SK-N-SH treated with all-trans-retinoic acid at 6 μM for 48 hours (cell line): ENCODE measurements at regions not wholly inside any gene's neighbourhood (a gene's known extent, or its start where the extent isn't known, plus 50 kb on each side); places are given as distances from the start of the nearest gene placed in this dataset.

Experiments
- ATAC-seq: fragments of 200-7000 bp; cut with Tn5 transposase; 3 replicates; pipeline ENCODE4 v1.9.1; 2020; ENCODE audit warnings: mild to moderate bottlenecking, moderate library complexity
- ARNTL ChIP-seq: fragments of 450-650 bp; formaldehyde crosslinking; IDR thresholded peaks from 2 replicates; pipeline ENCODE4 v1.5.0; 2020; ENCODE audit warnings: low read depth, mild to moderate bottlenecking, moderate library complexity, borderline replicate concordance
- BACH2 ChIP-seq: fragments of 250-450 bp; sonication (Bioruptor Pico); IDR thresholded peaks from 2 replicates; pipeline ENCODE4 v1.9.0; 2021; ENCODE audit warnings: mild to moderate bottlenecking, borderline replicate concordance
- CSDC2 ChIP-seq: fragments of 250-450 bp; sonication (Bioruptor Pico); IDR thresholded peaks from 2 replicates; pipeline ENCODE4 v1.5.0; 2020; ENCODE audit warnings: mild to moderate bottlenecking, moderate library complexity
- ESRRG ChIP-seq: fragments of 250-450 bp; sonication (Bioruptor Pico); IDR thresholded peaks from 2 replicates; pipeline ENCODE4 v1.6.1; 2021; ENCODE audit warnings: mild to moderate bottlenecking
- GLIS3 ChIP-seq: fragments of 250-450 bp; sonication (Bioruptor Pico); IDR thresholded peaks from 2 replicates; pipeline ENCODE4 v1.5.0; 2020; ENCODE audit warnings: mild to moderate bottlenecking, moderate library complexity
- ISL1 ChIP-seq: fragments of 250-450 bp; sonication (Bioruptor Pico); IDR thresholded peaks from 2 replicates; pipeline ENCODE4 v2.1.2; 2022; ENCODE audit warnings: mild to moderate bottlenecking, moderate library complexity
- OSR1 ChIP-seq: fragments of 250-450 bp; sonication (Bioruptor Pico); IDR thresholded peaks from 2 replicates; pipeline ENCODE4 v1.8.0; 2022; ENCODE audit warnings: moderate library complexity, mild to moderate bottlenecking, inconsistent platforms
- PPARA ChIP-seq: fragments of 250-450 bp; sonication (Bioruptor Pico); IDR thresholded peaks from 2 replicates; pipeline ENCODE4 v1.5.0; 2020; ENCODE audit warnings: mild to moderate bottlenecking, borderline replicate concordance
- RARB ChIP-seq: fragments of 250-450 bp; sonication (Bioruptor Pico); IDR thresholded peaks from 2 replicates; pipeline ENCODE4 v1.8.0; 2021; ENCODE audit warnings: mild to moderate bottlenecking, moderate library complexity
- SNAI2 ChIP-seq: fragments of 250-450 bp; sonication (Bioruptor Pico); IDR thresholded peaks from 2 replicates; pipeline ENCODE4 v1.5.0; 2020; ENCODE audit warnings: mild to moderate bottlenecking, moderate library complexity
- TCF4 ChIP-seq: fragments of 250-450 bp; sonication (Bioruptor Pico); IDR thresholded peaks from 2 replicates; pipeline ENCODE4 v1.8.0; 2021; ENCODE audit warnings: mild to moderate bottlenecking, moderate library complexity, borderline replicate concordance
- TOX ChIP-seq: fragments of 250-450 bp; sonication (Bioruptor Pico); IDR thresholded peaks from 2 replicates; pipeline ENCODE4 v1.8.0; 2021; ENCODE audit warnings: mild to moderate bottlenecking, moderate library complexity, borderline replicate concordance
- ZC3H10 ChIP-seq: fragments of 250-450 bp; sonication (Bioruptor Pico); IDR thresholded peaks from 2 replicates; pipeline ENCODE4 v1.5.1; 2021; ENCODE audit warnings: mild to moderate bottlenecking, moderate library complexity
- ZFP30 ChIP-seq: fragments of 450-650 bp; formaldehyde crosslinking; IDR thresholded peaks from 2 replicates; pipeline ENCODE4 v1.5.0; 2022; ENCODE audit warnings: mild to moderate bottlenecking, moderate library complexity
- ZNF565 ChIP-seq: fragments of 450-650 bp; formaldehyde crosslinking; conservative IDR thresholded peaks from 2 replicates; pipeline ENCODE4 v1.5.0; 2020; ENCODE audit warnings: low read depth, mild to moderate bottlenecking, moderate library complexity
- ZNF70 ChIP-seq: fragments of 450-650 bp; formaldehyde crosslinking; IDR thresholded peaks from 2 replicates; pipeline ENCODE4 v1.5.0; 2020; ENCODE audit warnings: mild to moderate bottlenecking, moderate library complexity
- ZNF8 ChIP-seq: fragments of 450-650 bp; formaldehyde crosslinking; IDR thresholded peaks from 2 replicates; pipeline ENCODE4 v1.5.0; 2020; ENCODE audit warnings: mild to moderate bottlenecking, moderate library complexity
- TF ChIP-seq, protein P1 (sequence below): fragments of 250-450 bp; sonication (Bioruptor Pico); IDR thresholded peaks from 2 replicates; pipeline ENCODE4 v1.5.0; 2020; ENCODE audit warnings: mild to moderate bottlenecking, moderate library complexity
- TF ChIP-seq, protein P2 (sequence below): fragments of 250-450 bp; sonication (Bioruptor Pico); IDR thresholded peaks from 2 replicates; pipeline ENCODE4 v1.5.1; 2020; ENCODE audit warnings: low read depth, mild to moderate bottlenecking, moderate library complexity
- TF ChIP-seq, protein P3 (sequence below): fragments of 250-450 bp; sonication (Bioruptor Pico); IDR thresholded peaks from 2 replicates; pipeline ENCODE4 v1.8.0; 2021; ENCODE audit warnings: low read depth, mild to moderate bottlenecking, moderate library complexity, borderline replicate concordance

DNA sequence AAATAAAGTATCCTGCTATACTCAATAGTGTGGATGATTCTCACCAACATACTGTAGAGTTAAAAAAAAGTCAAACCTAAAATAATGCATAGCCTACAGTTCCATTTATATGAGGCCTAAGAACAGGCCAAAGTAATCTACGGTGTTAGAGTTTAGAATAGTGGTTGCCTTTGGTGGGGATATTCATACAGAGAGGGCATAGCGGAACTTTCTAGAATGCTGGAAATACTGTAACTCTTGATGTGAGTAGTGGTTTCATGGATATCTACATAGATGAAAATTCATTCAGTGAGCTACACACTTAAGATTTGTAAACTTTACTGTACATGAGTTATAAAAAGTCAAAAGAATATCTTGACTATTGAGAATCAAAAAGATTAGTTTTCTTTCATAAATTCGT is 349.9 kb upstream of the NFE2L3 start:
- no peak for ATAC-seq
- TF ChIP-seq GLIS3 (no peak), ZFP30 (CRISPR knock-in tag) (no peak), ZC3H10 (no peak), SNAI2 (CRISPR knock-in tag) (no peak), OSR1 (CRISPR knock-in tag) (no peak), CSDC2 (CRISPR knock-in tag) (no peak), PPARA (CRISPR knock-in tag) (no peak), BACH2 (CRISPR knock-in tag) (no peak), TCF4 (no peak), ARNTL (CRISPR knock-in tag) (no peak), TOX (CRISPR knock-in tag) (no peak), ZNF8 (CRISPR knock-in tag) (no peak), ESRRG (no peak), RARB (CRISPR knock-in tag) (no peak)
- TF ChIP-seq, protein P1, sequence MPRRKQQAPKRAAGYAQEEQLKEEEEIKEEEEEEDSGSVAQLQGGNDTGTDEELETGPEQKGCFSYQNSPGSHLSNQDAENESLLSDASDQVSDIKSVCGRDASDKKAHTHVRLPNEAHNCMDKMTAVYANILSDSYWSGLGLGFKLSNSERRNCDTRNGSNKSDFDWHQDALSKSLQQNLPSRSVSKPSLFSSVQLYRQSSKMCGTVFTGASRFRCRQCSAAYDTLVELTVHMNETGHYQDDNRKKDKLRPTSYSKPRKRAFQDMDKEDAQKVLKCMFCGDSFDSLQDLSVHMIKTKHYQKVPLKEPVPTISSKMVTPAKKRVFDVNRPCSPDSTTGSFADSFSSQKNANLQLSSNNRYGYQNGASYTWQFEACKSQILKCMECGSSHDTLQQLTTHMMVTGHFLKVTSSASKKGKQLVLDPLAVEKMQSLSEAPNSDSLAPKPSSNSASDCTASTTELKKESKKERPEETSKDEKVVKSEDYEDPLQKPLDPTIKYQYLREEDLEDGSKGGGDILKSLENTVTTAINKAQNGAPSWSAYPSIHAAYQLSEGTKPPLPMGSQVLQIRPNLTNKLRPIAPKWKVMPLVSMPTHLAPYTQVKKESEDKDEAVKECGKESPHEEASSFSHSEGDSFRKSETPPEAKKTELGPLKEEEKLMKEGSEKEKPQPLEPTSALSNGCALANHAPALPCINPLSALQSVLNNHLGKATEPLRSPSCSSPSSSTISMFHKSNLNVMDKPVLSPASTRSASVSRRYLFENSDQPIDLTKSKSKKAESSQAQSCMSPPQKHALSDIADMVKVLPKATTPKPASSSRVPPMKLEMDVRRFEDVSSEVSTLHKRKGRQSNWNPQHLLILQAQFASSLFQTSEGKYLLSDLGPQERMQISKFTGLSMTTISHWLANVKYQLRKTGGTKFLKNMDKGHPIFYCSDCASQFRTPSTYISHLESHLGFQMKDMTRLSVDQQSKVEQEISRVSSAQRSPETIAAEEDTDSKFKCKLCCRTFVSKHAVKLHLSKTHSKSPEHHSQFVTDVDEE (CRISPR knock-in tag): no peak
- TF ChIP-seq, protein P2, sequence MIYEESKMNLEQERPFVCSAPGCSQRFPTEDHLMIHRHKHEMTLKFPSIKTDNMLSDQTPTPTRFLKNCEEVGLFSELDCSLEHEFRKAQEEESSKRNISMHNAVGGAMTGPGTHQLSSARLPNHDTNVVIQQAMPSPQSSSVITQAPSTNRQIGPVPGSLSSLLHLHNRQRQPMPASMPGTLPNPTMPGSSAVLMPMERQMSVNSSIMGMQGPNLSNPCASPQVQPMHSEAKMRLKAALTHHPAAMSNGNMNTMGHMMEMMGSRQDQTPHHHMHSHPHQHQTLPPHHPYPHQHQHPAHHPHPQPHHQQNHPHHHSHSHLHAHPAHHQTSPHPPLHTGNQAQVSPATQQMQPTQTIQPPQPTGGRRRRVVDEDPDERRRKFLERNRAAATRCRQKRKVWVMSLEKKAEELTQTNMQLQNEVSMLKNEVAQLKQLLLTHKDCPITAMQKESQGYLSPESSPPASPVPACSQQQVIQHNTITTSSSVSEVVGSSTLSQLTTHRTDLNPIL (CRISPR knock-in tag): no peak
- TF ChIP-seq, protein P3, sequence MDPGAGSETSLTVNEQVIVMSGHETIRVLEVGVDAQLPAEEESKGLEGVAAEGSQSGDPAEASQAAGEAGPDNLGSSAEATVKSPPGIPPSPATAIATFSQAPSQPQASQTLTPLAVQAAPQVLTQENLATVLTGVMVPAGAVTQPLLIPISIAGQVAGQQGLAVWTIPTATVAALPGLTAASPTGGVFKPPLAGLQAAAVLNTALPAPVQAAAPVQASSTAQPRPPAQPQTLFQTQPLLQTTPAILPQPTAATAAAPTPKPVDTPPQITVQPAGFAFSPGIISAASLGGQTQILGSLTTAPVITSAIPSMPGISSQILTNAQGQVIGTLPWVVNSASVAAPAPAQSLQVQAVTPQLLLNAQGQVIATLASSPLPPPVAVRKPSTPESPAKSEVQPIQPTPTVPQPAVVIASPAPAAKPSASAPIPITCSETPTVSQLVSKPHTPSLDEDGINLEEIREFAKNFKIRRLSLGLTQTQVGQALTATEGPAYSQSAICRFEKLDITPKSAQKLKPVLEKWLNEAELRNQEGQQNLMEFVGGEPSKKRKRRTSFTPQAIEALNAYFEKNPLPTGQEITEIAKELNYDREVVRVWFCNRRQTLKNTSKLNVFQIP (CRISPR knock-in tag): no peak

DNA sequence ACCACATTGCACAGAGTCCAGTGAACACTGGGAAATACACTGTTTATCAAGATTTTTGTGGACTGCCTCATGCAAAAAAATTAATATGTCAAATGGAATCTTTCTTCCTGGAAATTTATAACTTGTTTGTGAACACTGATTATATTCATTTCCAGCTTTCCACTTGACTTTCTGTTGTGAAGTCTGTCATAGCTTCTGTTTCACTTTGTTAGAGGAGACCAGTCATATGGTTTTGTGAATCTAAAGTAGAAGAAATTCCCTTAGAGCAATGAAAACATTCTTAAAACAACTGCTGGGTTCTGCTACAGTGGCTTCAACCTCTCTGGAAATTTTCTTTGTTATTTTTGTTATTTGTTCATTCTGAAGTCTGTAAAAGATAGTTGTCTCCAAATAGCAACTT is 349.5 kb upstream of the NFE2L3 start:
- TF ChIP-seq ARNTL (CRISPR knock-in tag) (no peak), ZFP30 (CRISPR knock-in tag) (no peak), ZNF565 (no peak), CSDC2 (CRISPR knock-in tag) (no peak), PPARA (CRISPR knock-in tag) (no peak), TOX (CRISPR knock-in tag) (no peak), ZNF70 (no peak), ESRRG (no peak), OSR1 (CRISPR knock-in tag) (no peak), RARB (CRISPR knock-in tag) (no peak), ZNF8 (CRISPR knock-in tag) (no peak), TCF4 (no peak), ISL1 (no peak), ZC3H10 (no peak)
- TF ChIP-seq, protein P1 (CRISPR knock-in tag): no peak
- TF ChIP-seq, protein P2 (CRISPR knock-in tag): no peak
- no peak for ATAC-seq
